SHP77 treated with DMSO at 0.1 percent for 48 hours (cell line): ENCODE measurements at regions not wholly inside any gene's neighbourhood (a gene's known extent, or its start where the extent isn't known, plus 50 kb on each side); places are given as distances from the start of the nearest gene placed in this dataset.
"Not testable (repeated sequence)": the region's sequence is repeated elsewhere in the genome, so short reads cannot be mapped to it uniquely, and the experiment has no call there.

Experiments used
- DNase-seq: peaks from one replicate; lab custom pipeline; 2025; lab: John Stamatoyannopoulos, UW

DNA sequence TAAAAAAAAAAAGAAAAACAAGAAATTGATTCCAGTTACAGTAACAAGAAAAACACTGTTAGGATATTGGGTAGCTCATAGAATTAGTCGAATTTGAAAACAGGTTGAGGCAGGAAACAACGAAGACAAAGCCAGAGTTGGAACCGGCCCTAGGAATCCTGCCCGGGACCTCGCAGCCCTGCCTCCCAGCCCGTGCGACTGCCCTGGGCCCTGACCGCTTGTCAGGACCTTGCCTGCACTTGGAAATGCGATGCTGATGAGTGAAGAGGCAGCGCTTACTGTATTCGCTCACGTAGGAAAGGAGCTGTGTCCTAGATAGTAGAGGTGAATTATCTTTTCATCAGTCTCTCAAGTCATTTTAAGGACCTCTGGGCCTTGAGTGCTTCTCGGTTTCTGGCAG, 611.7 kb upstream of the FAT1 start:
- no peak for DNase-seq

DNA sequence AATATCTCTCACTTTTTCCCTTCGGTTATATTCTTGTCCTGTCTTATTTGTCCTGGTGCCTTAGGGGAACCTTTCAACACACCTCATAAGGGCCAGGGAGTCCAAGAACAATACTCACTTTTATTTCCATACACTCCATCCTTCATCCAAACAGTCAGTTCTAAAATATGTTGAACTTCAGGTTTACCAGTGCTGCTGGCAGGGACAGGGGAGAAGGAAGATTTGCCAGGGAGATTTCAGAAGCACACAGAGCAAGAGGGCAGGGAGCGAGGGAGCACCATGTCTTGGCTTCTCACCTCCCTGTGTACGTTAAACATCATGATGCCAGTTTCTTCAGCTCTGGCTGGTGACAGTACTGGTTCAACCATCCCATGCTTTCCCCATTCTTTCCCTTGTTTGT, 631.1 kb upstream of the FAT1 start:
- DNase-seq: no peak

DNA sequence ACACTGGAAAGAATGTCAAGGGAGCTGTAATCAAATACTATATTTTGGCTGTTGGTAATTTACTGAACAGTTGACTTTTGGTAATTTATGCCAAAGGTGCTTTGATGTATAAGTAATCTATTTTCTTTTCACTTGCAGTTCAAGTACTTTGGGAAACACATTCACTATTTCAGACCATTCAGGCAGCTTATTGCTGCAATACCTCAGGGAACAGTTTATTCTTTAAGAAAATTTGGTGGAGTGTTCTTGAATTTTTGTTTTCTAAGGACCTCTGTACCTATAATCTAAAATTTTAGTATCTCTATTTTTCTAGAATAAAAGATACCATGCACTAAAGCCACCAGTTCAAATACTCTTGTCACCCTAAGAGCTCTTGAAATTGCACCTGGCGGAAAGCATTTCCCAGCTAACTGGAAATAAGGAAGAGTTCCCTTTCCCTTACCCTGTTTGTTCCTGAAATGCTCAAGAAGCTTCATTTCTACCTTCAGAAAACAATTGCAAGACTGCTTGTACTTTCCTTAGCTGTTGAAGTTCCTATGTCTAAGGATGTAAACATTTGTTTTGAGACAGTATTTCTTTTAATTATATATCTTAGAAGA, 633.5 kb upstream of the FAT1 start:
- peak; percentile 29 for DNase-seq

DNA sequence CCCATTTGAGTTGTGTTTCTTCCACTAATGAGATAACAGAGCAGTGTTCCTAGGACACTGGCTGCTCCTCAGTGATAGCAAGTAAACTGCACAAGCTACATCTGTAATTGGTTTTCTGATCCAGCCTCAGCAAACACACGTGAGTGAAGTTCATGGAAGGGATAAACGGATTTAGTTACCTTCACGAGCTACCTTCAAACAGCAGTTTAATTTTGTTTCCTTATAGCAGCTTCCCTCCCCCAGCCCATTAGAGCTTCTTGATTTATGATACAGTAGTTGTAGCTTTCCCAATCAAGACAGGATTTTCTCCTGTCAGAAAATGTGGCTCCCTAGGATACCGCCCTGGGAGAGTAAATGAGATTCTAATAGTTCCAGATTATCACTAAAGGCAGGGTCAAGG, 634.2 kb upstream of the FAT1 start:
- DNase-seq: peak; percentile 37

DNA sequence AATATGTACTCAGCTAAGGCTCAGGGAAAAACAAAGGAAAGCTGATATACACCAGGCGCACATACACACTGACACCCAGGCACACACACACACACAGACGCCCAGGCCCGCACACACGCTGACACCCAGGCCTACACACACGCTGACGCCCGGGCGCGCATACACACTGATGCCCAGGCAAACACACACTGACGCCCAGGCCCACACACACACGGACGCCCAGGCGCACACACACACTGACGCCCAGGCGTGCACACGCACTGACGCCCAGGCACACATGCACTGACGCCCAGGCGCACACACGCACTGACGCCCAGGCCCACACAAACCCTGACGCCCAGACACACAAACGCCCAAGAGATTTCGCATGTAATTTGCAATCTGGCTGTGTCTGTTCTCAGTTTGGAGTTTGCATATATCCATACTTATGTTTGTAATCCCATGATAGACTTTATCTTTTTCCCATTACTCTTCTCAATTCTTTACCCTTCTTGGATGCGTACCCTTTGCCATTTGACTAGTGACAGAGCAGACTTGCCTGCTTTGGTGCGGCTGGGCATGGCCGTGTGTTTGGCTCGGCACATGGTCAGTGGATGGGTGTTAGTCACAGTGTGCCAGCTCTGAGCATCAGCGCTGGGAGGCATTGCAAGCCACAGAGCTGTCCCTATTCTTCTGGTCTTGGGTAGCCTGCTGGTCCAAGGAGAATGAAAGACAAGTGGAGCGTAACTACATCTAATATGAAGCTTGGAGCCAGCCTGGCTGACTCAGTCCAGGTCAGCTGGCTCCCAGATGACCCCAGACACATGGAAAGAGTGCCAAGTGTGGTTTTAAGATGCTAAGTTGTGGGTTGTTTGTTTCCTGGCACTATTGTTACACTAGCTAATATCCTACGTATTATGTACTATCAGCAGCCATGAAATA, 632.4 kb upstream of the ZFP42 start:
- DNase-seq: no peak

DNA sequence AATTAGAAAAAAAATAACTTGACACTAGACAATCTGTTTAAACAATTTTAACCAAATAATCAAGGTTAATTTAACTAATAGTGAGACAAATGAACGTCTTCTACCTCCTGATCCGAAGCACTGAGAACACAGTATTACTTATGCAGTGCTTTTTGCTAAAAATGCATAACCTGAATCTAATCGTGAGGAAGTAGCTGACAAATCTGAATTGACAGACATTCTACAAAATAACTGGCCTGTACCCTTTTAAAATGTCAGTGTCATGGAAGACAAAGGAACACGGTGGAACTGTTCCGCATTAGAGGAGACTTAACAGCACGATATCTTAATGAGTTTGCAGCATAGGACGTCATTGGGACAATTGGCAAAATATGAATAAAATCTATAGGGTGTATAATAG, 631.2 kb upstream of the ZFP42 start:
- DNase-seq: no peak

DNA sequence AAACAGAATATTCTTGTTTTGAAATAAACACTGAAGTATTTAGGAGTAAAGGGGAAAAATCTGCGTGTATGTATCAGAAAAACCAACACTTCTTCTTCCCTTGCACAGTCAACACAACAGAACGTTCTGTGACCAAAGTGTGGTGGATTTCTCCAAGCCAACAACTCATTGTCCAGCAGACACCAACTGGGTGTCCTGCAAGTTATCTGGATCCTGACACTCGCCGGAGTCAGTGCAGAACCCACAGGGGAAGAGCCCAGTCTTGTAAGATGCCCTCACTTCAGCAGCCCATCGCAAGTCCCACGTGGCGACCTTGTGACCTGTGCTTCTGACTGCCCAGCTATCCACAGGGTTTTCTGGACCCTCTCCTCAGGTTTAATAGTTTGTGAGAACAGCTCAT, 630.7 kb upstream of the ZFP42 start:
- DNase-seq: no peak

DNA sequence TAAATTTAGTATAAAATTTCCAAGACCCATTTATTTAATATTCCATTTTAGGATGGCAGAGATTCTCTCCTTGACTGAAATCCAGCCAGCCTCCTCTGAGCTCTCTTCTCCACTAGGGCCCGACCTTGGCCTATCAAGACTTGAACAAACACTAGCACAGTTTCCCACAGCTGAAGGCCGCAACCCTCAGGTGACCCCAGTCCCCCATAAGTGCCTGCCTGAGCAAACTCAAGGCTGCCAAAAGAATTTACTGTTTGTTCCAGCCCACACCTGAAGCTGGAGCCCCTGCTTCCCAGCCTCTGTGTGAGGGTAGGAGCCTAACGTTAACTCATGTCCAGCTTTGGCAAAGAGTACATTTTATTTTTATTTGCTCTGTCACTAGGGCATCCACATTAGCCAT, 629.0 kb upstream of the ZFP42 start:
- no peak for DNase-seq

DNA sequence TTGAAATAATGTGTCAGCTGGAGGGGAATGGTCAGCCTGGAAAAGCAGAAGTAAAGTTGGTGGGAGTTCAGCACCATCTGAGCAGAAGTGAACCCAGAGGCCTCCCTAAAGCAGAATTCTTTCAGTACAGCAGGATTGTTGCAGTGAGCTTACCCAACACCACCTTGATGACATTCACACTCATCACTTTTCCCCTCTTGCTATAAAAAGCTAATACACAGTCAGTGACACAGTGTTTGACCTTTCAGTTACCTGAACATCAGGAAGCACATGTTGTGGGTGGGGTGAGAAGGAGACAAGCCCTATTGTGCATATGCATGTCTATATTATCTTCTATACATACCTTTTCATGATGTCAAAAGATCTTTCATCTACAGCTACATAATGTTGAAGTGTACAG, 624.7 kb upstream of the ZFP42 start:
- no peak for DNase-seq

DNA sequence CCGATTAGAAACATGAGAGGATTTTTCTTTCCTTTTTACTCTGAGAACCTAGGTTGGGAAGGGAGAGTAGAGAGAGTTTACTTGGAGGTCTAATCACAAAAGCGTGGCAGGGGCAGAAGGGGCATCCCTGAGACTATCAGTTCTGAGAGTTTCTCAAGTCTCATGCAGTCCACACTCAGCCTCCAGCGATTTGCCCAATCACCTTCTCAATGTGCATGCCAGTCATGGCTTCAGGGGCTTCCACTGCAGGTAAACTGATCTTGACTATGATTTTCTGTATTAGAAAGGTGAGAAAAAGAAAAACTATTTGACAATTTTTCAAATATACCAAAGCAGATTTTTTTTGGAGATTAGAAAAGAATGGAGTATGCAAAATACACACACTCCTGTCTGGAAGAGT, 617.1 kb upstream of the ZFP42 start:
- DNase-seq: no peak

DNA sequence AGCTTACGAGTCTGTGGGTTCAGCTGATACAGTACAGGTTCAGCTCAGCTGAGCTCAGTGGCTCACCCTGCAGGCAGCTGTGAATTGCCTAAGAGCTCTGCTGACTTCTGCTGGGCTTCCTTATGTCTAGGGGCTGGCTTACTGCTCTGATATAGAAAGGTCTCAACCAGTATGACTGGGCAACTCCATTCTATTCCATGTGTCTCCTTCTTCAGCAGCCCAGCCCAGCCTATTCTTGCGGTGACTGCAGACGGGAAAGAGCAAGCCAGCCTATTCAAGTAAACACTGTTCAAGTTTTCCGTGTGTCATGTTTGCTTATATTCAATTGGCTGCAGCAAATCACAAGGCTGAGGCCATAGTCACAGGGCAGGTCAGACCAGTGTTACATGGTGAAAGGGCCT, 615.4 kb upstream of the ZFP42 start:
- peak; percentile 1 for DNase-seq

DNA sequence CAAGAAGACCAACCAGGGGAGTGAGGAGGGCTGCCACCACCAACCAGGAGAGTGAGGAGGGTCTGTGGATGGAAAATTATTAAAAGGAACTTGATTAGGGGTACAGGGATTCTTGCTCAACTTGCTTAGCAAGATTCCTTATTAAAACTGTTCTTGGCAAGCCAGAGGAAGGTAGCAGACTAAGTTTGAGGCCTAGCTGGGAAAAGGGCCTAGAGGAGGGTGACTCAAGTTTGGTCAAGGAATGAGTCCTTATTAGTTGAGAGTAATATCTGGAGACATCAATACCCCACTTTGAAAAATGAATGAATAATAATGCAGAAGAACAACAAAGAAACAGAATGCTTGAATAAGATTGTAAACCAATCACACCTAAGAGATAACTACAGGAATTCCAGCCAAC, 612.4 kb upstream of the ZFP42 start:
- DNase-seq: no peak

DNA sequence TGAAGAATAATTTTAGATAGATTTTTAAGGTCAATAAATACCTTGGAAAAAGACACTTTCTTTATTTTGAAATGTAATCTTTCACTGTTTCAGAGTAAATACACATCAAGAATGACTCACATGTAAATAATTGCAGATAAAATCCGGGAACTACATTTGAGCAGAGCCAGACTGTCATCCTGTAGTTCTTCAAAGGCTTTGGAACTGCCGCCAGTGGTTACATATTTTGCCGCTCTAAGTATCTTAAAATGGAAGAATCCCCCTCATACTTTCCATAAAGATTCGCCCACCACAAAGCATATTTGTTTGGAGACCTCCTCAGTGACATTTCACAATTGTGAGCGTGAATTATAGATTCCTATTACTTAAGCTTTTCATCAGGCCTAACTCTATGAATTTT, 607.8 kb upstream of the ZFP42 start:
- DNase-seq: no peak

DNA sequence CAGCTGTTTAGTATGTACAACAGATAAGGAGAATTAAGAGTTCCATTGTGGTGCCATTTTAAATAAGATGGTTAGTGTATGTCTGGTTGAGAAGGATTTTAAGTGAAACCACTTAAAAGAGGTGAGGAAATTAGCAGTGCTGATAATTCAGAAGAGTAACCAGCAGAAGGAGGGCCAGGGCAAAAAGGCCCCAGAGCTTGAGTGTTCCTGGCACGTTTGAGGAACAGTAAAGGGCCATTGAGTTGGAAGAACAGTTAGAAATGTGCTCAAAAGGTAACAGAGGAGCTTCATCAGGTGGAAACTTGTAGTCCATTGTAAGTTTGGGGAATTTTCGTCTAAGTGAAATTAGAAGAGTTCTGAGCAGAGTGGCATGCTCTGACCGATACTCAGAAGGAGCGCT, 606.2 kb upstream of the ZFP42 start:
- DNase-seq: no peak

DNA sequence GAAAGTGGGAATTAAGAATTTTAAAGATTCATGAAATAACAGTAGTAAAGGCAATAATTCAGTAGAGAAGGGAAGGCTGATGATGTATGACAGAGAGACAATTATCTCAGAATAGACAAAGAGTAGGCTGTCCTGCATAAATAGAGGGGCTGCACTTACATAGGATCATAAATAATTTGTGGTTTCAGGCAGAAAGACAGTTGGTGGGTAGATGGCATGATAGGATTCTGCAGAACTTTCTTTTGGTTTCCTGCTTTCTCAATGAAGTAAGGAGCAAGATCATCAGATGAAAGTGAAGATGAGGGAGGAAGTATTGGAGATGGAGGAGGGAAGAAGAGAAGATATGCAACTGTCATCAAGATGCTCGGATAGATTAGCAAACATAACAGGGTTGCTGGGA, 604.9 kb upstream of the ZFP42 start:
- no peak for DNase-seq

DNA sequence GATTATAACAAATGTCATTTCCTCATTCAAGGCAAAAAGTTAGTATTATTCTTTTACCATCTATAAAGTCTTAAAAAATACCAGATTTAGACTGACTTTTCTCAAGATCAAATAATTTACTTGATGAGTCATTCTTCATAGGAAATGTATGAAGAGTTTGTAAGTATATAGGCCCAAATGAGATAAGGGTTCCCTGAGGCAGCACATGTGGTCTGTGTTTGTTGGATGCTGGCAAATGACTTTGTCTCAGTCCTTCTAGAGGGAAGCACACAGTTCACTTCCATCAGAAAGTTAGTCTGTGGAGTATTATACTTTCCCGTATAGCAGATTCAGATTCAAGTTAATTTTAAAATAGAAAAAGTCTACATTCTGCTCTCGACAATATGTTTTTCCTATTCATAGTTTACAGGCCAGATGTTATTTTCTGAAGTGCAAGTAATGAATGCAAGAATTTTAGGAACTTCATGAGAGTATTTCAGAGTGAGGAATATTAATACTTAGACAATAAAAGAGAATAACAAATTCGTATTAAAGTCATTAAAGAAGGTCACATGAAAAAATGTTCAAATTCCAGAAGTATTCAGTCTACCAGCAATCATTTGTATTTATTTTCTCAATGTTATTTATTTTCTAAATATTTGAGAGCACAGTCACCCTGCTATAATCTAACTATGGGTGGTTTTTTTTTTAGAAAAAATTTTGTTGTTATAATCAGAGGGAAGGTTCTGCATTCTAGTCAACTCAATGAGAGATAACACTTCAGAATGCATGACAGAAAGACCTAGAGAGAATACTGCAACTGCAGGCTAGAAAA, 601.8 kb upstream of the ZFP42 start:
- no peak for DNase-seq

DNA sequence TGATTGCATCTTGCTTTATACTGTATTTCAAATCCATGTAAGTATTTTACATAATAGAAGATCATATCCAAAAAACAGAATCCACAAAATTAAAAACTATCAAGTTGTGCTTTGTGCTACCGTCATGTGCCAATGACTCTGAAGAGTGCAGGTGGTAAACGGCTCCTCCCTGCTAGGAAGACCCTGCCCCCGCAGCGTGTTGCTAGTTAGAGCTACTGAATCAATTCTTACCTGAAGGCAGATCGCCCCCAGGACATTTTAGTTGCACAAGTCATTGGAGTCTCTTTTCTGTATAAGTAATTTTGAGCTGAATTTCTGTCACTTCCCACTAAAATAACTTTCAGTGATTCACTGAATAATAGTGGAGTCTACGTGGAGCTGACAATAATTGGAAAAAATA, 599.5 kb upstream of the ZFP42 start:
- DNase-seq: no peak

DNA sequence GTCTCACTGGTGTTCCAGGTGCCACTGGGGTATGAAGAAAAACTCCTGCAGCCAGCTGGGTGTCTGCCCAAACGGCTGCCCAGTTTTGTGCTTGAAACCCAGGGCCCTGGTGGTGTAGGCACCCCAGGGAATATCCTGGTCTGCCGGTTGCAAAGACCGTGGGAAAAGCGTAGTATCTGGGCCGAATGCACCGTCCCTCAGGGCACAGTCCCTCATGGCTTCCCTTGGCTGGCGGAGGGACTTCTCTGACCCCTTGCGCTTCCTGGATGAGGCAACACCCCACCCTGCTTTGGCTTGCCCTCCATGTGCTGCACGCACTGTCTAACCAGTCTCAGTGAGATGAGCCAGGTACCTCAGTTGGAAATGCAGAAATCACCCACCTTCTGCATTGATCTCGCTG, 587.1 kb upstream of the ZFP42 start:
- DNase-seq: not testable (repeated sequence)

DNA sequence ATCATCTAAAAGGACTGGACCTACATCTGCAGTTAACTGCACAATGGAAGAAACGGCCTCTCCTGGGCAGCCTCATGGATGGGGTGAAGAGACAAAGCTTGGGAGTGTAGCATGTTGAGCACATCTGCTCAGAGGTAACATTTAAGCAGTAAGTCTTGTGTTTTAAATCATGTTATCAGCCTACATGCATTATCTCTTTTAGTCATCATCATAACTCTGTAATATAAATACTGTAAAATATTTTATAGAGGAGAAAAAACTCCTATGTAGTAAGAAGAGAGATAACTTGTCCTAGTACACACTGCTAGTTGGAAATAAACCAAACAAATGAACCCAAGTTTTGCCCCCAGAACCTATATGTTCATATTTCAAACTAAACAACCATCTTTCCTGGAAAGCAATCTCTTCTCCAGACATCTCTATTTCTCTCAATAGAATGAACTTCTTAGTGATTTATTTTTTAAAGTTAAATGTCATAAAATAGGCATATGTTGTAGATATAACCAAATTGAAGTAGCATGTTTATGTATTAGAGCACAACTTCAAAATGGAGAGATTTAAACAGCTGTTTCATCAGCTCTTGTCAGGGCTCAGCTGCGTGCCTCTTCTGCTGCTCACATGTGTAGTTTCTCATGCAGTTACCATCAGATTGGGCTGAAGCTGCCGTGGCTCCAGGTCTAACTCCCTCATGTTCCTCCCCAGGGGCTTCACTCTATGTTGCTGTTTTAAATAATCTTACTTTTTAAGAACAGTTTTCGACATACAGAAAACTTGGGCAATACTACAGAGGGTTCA, 581.8 kb upstream of the ZFP42 start:
- DNase-seq: no peak

DNA sequence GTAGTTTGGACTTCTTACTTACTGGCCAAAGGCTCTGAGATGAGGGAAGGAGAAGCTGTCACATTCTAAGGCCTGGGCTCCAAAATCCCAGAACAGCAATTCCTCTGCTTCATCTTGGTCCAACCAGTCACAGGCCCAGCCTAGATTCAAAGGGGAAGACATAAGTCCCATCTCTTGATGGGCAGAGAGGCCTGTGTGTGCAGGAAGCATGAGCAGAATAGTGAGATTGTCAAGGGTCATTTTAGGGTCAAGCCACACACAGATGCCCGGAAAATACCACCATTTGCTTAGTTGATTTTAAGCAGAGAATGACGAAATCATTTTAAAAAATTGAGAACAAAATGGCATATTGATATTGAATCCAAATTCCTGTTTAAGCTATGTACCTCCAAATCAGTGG, 580.9 kb upstream of the ZFP42 start:
- DNase-seq: no peak

DNA sequence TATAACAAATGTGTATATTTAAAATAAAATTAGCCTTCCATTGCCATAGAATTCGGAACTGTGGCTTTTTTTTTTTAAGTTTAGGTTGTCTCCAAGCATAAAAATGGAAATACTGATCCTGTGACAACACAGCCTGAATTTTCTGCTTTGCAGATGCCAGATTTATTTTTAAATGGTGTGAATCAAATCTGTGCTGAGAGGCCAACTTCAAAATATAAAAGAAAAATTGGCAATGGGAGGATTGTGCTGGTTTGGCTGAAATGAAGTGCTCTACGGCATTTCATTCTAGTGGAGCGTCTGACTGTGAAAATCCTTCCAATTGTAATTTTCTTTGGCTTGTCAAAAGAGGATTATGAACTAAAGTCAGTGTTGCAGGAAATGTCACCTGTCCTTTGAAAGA, 580.3 kb upstream of the ZFP42 start:
- DNase-seq: no peak

DNA sequence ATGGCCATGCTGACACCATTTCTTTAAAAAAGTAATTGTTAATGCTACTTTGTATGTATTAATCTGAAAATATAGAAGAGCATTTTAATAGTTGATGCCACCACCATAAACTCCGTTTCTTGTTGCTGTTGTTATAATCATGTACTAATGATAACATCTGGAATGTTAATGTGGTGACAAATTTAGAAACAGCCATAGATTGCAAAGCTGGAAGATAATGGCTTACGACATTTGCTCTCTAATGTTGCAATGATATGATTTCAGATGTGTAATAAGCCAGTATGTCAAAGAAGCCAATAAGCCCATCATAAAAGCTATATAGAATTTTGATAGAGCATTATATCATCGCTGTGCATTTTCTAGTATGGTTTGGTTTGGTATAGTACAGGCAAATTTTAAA, 579.4 kb upstream of the ZFP42 start:
- no peak for DNase-seq
